ENCODE measurements at regions not wholly inside any gene's neighbourhood (a gene's known extent, or its start where the extent isn't known, plus 50 kb on each side); places are given as distances from the start of the nearest gene placed in this dataset.

GRCh38 chr15:47640079-47640478 lies 77.2 kb upstream of the SEMA6D start:
- POLR2A ChIA-PET = no interaction called here

More at GRCh38 chr15:47640079-47640478, 77.2 kb upstream of the SEMA6D start:
- CTCF ChIA-PET (ENCODE audit: low intra/inter-chr PET ratio, low total read pairs) = no interaction called here
- no peaks in the 10 kb centered on the region for H4K20me1 ChIP-seq (ENCODE audit: insufficient read depth, low read length)
- no peak overlapping the region for H3K9ac ChIP-seq (ENCODE audit: insufficient read depth, low read depth, low read length)
- FAIRE-seq (no peak), DNase-seq (ENCODE audit: low spot score) (no peak), ATAC-seq (no peak)
- H3K4me1 ChIP-seq (ENCODE audit: insufficient read depth, low read length) = no peaks in the 10 kb centered on the region
- intact Hi-C loops (cut with micrococcal nuclease; ENCODE audit: unreplicated experiment) = no loop called here
- H3K36me3 ChIP-seq (replicated peaks in 1 of 2; ENCODE audit: control insufficient read depth in 1 of 2, insufficient read depth in 2 of 2, low read length in 2 of 2) = no peaks in the 10 kb centered on the region
- H3K4me2 ChIP-seq (ENCODE audit: low read depth, low read length) = no peak overlapping the region
- no peak for TF ChIP-seq PRDM10 (CRISPR knock-in tag; IDR thresholded peaks at IDR 0.05; ENCODE audit: low read depth)
- TF ChIP-seq TMF1 (CRISPR knock-in tag; IDR thresholded peaks at IDR 0.05; ENCODE audit: low read depth) = no peak
- no peak for TF ChIP-seq ZFYVE20 (CRISPR knock-in tag; IDR thresholded peaks at IDR 0.05; ENCODE audit: borderline replicate concordance, low read depth)
- TF ChIP-seq ZNF382 (CRISPR knock-in tag; IDR thresholded peaks at IDR 0.05; ENCODE audit: borderline replicate concordance) = no peak
- no peak for TF ChIP-seq ZNF775 (CRISPR knock-in tag; IDR thresholded peaks at IDR 0.05; ENCODE audit: borderline replicate concordance)
- no peak for TF ChIP-seq CENPT (CRISPR knock-in tag; IDR thresholded peaks at IDR 0.05; ENCODE audit: low read depth)
- no peak for TF ChIP-seq ARID5B (CRISPR knock-in tag; IDR thresholded peaks at IDR 0.05)
- no peak for TF ChIP-seq HCFC1 (IDR thresholded peaks at IDR 0.05; ENCODE audit: low read depth, low read length)
- H3K27ac ChIP-seq (ENCODE audit: extremely low read length, insufficient read depth, low read length) = no peak overlapping the region
- H3K79me2 ChIP-seq (ENCODE audit: insufficient read depth, low read length) = no peaks in the 10 kb centered on the region
- H3K4me3 ChIP-seq (replicated peaks in 1 of 3; ENCODE audit: insufficient read depth in 1 of 3, low read depth in 2 of 3, low read length in 3 of 3) = no peak overlapping the region
- 8% methylated on average over 5 of the region's 5 CpGs for WGBS (ENCODE audit: low lambda C conversion rate)
- no TSS peak for BruUV-seq (replicated peaks)
- no peaks in the 10 kb centered on the region; a peak in 1 of 5 replicates for H3K27me3 ChIP-seq (ENCODE audit: control insufficient read depth in 1 of 2, insufficient read depth in 2 of 2, low read length in 2 of 2)
- H2AFZ ChIP-seq (ENCODE audit: low read length) = no peak overlapping the region
- H3K9me3 ChIP-seq (ENCODE audit: low read length) = peaks cover 17% of the 10 kb centered on the region
- in situ Hi-C loops (cut with HindIII; ENCODE audit: extremely low pct_ligation_motif_present, low pct_unique_long_range_greater_than_20kb) = no loop called here
